ENCODE measurements at regions not wholly inside any gene's neighbourhood (a gene's known extent, or its start where the extent isn't known, plus 50 kb on each side); places are given as distances from the start of the nearest gene placed in this dataset.
A peak's percentile ranks its signal among the peaks of the same experiment; 100 is the strongest.

DNA sequence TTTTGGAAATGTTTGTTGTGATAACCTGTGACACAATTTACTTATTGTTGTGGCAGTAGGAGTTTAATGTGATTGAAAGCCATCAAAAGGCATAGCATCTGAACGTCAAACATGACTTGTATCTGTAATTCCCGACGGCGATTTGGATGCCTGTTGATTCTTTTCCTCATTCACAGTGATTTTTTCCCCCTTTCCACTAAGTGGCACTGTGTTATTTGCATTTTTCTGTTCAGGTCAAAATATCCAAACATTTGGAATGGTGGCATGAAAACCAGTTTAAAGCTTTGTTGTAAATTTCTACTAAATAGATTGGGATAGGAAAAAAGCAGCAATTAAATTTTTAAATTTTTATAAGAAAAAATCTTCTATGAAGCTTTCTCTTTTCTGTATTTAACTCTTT is 259.9 kb upstream of the KCNH8 start:
- Mint-ChIP-seq H3K27me3 (ENCODE audit: insufficient read depth, low read depth) (no peaks in the 10 kb centered on the region), H3K4me3 (no peak overlapping the region), H3K4me1 (no peaks in the 10 kb centered on the region), H3K27ac (no peak overlapping the region), H3K9me3 (no peaks in the 10 kb centered on the region), H3K36me3 (no peaks in the 10 kb centered on the region)
- no peaks in the 10 kb centered on the region for H3F3A ChIP-seq (ENCODE audit: low read depth)
- no peaks in the 10 kb centered on the region for H3K9me3 ChIP-seq (ENCODE audit: low read depth)
- no peak overlapping the region for H3K27ac ChIP-seq
- H3K4me2 ChIP-seq, result no peak overlapping the region
- no peaks in the 10 kb centered on the region for H3K79me2 ChIP-seq (ENCODE audit: low read depth)
- no peaks in the 10 kb centered on the region for H4K20me1 ChIP-seq (ENCODE audit: low read depth)
- no peak for DNase-seq (ENCODE audit: low spot score)
- TF ChIP-seq, protein P1, sequence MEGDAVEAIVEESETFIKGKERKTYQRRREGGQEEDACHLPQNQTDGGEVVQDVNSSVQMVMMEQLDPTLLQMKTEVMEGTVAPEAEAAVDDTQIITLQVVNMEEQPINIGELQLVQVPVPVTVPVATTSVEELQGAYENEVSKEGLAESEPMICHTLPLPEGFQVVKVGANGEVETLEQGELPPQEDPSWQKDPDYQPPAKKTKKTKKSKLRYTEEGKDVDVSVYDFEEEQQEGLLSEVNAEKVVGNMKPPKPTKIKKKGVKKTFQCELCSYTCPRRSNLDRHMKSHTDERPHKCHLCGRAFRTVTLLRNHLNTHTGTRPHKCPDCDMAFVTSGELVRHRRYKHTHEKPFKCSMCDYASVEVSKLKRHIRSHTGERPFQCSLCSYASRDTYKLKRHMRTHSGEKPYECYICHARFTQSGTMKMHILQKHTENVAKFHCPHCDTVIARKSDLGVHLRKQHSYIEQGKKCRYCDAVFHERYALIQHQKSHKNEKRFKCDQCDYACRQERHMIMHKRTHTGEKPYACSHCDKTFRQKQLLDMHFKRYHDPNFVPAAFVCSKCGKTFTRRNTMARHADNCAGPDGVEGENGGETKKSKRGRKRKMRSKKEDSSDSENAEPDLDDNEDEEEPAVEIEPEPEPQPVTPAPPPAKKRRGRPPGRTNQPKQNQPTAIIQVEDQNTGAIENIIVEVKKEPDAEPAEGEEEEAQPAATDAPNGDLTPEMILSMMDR (IDR thresholded peaks at IDR 0.05), result peak; percentile 36
- TF ChIP-seq EZH2phosphoT487 (IDR thresholded peaks at IDR 0.05) (no peak), EZH2 (IDR thresholded peaks at IDR 0.05) (no peak)
- H3K4me3 ChIP-seq, result no peak overlapping the region
- no peak overlapping the region for H2AFZ ChIP-seq (replicated peaks)
- H3K36me3 ChIP-seq, result no peaks in the 10 kb centered on the region
- no peak overlapping the region for H3K9ac ChIP-seq
- H3K27me3 ChIP-seq, result no peaks in the 10 kb centered on the region
- H3K4me1 ChIP-seq, result no peaks in the 10 kb centered on the region

DNA sequence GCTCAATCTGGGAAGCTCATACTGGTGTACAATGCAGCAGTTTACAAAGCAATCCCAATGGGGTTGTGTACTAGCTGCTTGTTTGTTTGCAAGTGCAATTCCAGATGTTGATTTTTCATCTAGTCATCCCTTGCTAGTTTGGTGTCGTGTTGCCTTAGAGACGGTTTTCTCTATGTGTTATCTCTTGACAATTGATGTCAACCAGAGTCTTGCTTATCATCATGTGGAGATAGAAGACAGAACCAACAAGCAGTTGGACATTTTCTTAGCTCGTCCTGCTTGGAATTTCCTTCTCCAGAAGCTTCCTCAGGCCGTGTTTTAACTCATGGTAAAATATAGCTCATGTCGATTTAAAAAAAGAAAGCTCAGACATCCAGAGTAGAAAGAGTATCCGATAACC is 262.0 kb upstream of the KCNH8 start:
- H3K27me3 ChIP-seq, result no peaks in the 10 kb centered on the region
- Mint-ChIP-seq H3K27ac (no peak overlapping the region), H3K27me3 (ENCODE audit: insufficient read depth, low read depth) (no peaks in the 10 kb centered on the region), H3K4me1 (no peaks in the 10 kb centered on the region), H3K9me3 (no peaks in the 10 kb centered on the region), H3K36me3 (no peaks in the 10 kb centered on the region), H3K4me3 (no peak overlapping the region)
- H2AFZ ChIP-seq (replicated peaks), result no peak overlapping the region
- no peaks in the 10 kb centered on the region for H3K9me3 ChIP-seq (ENCODE audit: low read depth)
- no peaks in the 10 kb centered on the region for H3K4me1 ChIP-seq
- no peak for DNase-seq (ENCODE audit: low spot score)
- no peak overlapping the region for H3K9ac ChIP-seq
- H3K27ac ChIP-seq, result no peak overlapping the region
- H3K4me3 ChIP-seq, result no peak overlapping the region
- H3K4me2 ChIP-seq, result no peak overlapping the region
- H3K79me2 ChIP-seq (ENCODE audit: low read depth), result no peaks in the 10 kb centered on the region
- no peak for TF ChIP-seq EZH2 (IDR thresholded peaks at IDR 0.05)
- TF ChIP-seq EZH2phosphoT487 (IDR thresholded peaks at IDR 0.05), result no peak
- TF ChIP-seq, protein P1 (IDR thresholded peaks at IDR 0.05), result no peak
- no peaks in the 10 kb centered on the region for H4K20me1 ChIP-seq (ENCODE audit: low read depth)
- H3F3A ChIP-seq (ENCODE audit: low read depth), result no peaks in the 10 kb centered on the region
- H3K36me3 ChIP-seq, result no peaks in the 10 kb centered on the region

DNA sequence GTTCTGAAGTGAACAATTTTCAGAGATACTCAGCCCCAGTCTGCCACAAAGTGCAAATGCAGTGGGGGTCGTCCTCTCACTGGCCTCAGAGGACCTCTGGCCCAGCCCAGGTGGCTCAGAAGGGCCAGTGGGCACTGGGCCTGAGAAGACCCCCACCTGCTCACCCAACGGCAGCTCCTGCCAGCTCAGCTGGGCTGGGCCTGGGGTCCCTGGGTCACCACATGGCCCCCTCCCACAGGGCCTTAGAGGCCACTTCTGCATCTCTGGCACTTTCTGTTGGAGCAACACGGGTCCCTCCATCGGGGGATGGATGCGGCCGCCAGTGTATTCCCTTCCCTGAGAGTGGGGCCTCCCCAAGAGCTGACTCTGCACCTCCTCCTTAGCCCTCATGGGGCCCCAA is 262.7 kb upstream of the KCNH8 start:
- no peak for DNase-seq (ENCODE audit: low spot score)
- Histone ChIP-seq H3K27me3 (no peaks in the 10 kb centered on the region), H3K4me1 (no peaks in the 10 kb centered on the region), H3K27ac (no peak overlapping the region), H3K79me2 (ENCODE audit: low read depth) (no peaks in the 10 kb centered on the region), H3K9me3 (ENCODE audit: low read depth) (no peaks in the 10 kb centered on the region), H3K36me3 (no peaks in the 10 kb centered on the region), H3K4me2 (no peak overlapping the region), H2AFZ (replicated peaks) (no peak overlapping the region), H3F3A (ENCODE audit: low read depth) (no peaks in the 10 kb centered on the region), H3K4me3 (no peak overlapping the region), H3K9ac (no peak overlapping the region), H4K20me1 (ENCODE audit: low read depth) (no peaks in the 10 kb centered on the region)
- H3K9me3 Mint-ChIP-seq, result no peaks in the 10 kb centered on the region
- no peak overlapping the region for H3K4me3 Mint-ChIP-seq
- no peaks in the 10 kb centered on the region for H3K4me1 Mint-ChIP-seq
- H3K36me3 Mint-ChIP-seq, result no peaks in the 10 kb centered on the region
- no peaks in the 10 kb centered on the region for H3K27me3 Mint-ChIP-seq (ENCODE audit: insufficient read depth, low read depth)
- H3K27ac Mint-ChIP-seq, result no peak overlapping the region
- no peak for TF ChIP-seq EZH2 (IDR thresholded peaks at IDR 0.05)
- TF ChIP-seq EZH2phosphoT487 (IDR thresholded peaks at IDR 0.05), result no peak
- TF ChIP-seq, protein P1 (IDR thresholded peaks at IDR 0.05), result no peak

DNA sequence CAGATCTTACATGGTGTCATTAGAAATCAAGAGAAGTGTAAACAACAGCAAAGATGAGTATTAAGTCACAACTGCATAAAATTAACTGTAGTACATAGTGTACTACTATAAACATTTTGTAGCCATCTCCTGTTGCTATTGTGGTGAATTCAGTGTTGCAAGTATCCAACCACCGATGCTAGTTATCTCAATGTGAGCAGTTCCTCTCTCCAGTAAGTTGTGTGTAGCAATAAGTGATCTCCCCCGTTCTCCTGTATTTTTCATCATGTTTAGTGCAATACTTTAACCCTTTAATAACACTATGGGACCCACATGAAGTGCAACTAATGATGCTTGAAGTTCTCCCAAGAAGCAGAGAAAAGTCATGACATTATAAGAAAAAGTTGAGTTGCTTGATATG is 264.7 kb upstream of the KCNH8 start:
- no peaks in the 10 kb centered on the region for H3K36me3 Mint-ChIP-seq
- H3K27me3 Mint-ChIP-seq (ENCODE audit: insufficient read depth, low read depth), result no peaks in the 10 kb centered on the region
- no peaks in the 10 kb centered on the region for H3K27me3 ChIP-seq
- no peaks in the 10 kb centered on the region for H3K9me3 Mint-ChIP-seq
- no peak overlapping the region for H3K27ac ChIP-seq
- DNase-seq (ENCODE audit: low spot score), result no peak
- H3K9me3 ChIP-seq (ENCODE audit: low read depth), result no peaks in the 10 kb centered on the region
- H3K4me2 ChIP-seq, result no peak overlapping the region
- H3K36me3 ChIP-seq, result no peaks in the 10 kb centered on the region
- no peak overlapping the region for H2AFZ ChIP-seq (replicated peaks)
- H3K9ac ChIP-seq, result no peak overlapping the region
- no peaks in the 10 kb centered on the region for H3F3A ChIP-seq (ENCODE audit: low read depth)
- TF ChIP-seq, protein P1 (IDR thresholded peaks at IDR 0.05), result no peak
- TF ChIP-seq EZH2phosphoT487 (IDR thresholded peaks at IDR 0.05), result no peak
- no peak for TF ChIP-seq EZH2 (IDR thresholded peaks at IDR 0.05)
- H3K4me1 ChIP-seq, result no peaks in the 10 kb centered on the region
- H3K4me1 Mint-ChIP-seq, result no peaks in the 10 kb centered on the region
- H3K79me2 ChIP-seq (ENCODE audit: low read depth), result no peaks in the 10 kb centered on the region
- H4K20me1 ChIP-seq (ENCODE audit: low read depth), result no peaks in the 10 kb centered on the region
- no peak overlapping the region for H3K4me3 Mint-ChIP-seq
- no peak overlapping the region for H3K27ac Mint-ChIP-seq
- no peak overlapping the region for H3K4me3 ChIP-seq

All from neural progenitor cell (in vitro differentiated cells).